ENCODE measurements at regions not wholly inside any gene's neighbourhood (a gene's known extent, or its start where the extent isn't known, plus 50 kb on each side); places are given as distances from the start of the nearest gene placed in this dataset.

GRCh38 chr10:129416956-129417765 lies 49.9 kb upstream of the MGMT start:
- TF ChIP-seq CTCF (conservative IDR thresholded peaks at IDR 0.05 in 1 of 2, IDR thresholded peaks at IDR 0.05 in 1 of 2; ENCODE audit: extremely low read depth in 1 of 2, insufficient read depth in 1 of 2, low read depth in 1 of 2, low read length in 2 of 2) (no peak), EZH2 (IDR thresholded peaks at IDR 0.05; ENCODE audit: borderline replicate concordance, low read length) (no peak)

Data from mammary epithelial cell (primary cell).